Lower leg skin (tissue), 3 donors: ENCODE measurements at regions not wholly inside any gene's neighbourhood (a gene's known extent, or its start where the extent isn't known, plus 50 kb on each side); places are given as distances from the start of the nearest gene placed in this dataset.

Source experiments
- POLR2A ChIP-seq, 2 donors: fragments of 450-650 bp; IDR thresholded peaks; one replicate each; pipeline ENCODE4 v1.6.1; 2016 to 2017; ENCODE audit warnings: antibody characterized with exemption in 2 of 2, mild to moderate bottlenecking in 1 of 2, moderate library complexity in 1 of 2
- TF ChIP-seq, protein P1 (sequence below), 3 donors: fragments of 450-650 bp; IDR thresholded peaks; one replicate each; pipeline ENCODE4 v1.5.1; 2016; ENCODE audit warnings: antibody characterized with exemption in 3 of 3, mild to moderate bottlenecking in 3 of 3, moderate library complexity in 2 of 3

DNA sequence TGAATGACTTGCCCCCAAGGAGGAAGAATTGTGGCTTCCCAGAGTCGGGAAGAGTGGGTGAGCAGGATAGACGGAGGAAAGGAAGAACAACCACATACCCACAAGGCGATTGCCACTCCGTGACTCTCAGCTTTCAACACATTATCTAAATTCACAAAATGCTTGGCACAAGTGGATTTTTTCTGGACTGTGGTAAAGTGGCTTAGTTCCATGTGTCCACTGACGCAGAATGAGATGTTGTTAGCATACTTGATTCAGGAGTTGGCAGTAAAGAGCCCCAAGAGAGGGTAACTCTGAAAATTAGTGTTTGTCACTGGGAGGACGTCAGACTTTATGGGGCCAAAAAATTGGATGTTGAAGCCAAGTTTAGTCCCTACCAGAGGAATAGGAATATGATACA is 198.8 kb upstream of the CTNNB1 start:
- TF ChIP-seq, protein P1, sequence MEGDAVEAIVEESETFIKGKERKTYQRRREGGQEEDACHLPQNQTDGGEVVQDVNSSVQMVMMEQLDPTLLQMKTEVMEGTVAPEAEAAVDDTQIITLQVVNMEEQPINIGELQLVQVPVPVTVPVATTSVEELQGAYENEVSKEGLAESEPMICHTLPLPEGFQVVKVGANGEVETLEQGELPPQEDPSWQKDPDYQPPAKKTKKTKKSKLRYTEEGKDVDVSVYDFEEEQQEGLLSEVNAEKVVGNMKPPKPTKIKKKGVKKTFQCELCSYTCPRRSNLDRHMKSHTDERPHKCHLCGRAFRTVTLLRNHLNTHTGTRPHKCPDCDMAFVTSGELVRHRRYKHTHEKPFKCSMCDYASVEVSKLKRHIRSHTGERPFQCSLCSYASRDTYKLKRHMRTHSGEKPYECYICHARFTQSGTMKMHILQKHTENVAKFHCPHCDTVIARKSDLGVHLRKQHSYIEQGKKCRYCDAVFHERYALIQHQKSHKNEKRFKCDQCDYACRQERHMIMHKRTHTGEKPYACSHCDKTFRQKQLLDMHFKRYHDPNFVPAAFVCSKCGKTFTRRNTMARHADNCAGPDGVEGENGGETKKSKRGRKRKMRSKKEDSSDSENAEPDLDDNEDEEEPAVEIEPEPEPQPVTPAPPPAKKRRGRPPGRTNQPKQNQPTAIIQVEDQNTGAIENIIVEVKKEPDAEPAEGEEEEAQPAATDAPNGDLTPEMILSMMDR (IDR thresholded peaks at IDR 0.05): no peak
- no peak for TF ChIP-seq POLR2A (IDR thresholded peaks at IDR 0.05)
